Tibial artery (tissue), 4 donors: ENCODE measurements at regions not wholly inside any gene's neighbourhood (a gene's known extent, or its start where the extent isn't known, plus 50 kb on each side); places are given as distances from the start of the nearest gene placed in this dataset.
"Not testable (repeated sequence)": the region's sequence is repeated elsewhere in the genome, so short reads cannot be mapped to it uniquely, and the experiment has no call there.

Experiments
- DNase-seq, 2 donors: peaks; one replicate each; pipeline ENCODE4 v3.0.0-alpha.2; 2019
- H3K27ac ChIP-seq, 2 donors: fragments of 200-600 bp; sonication (generic) in 1 of 2; 1 replicate in 1 of 2; 2 replicates in 1 of 2; pipeline ENCODE4 v1.5.1; 2018 to 2019; ENCODE audit warnings: mild to moderate bottlenecking in 1 of 2
- H3K27me3 ChIP-seq, 2 donors: fragments of 200-600 bp; sonication (generic) in 1 of 2; one replicate each; pipeline versions ENCODE4 v1.5.1 to v1.6.0; 2016 to 2019
- H3K36me3 ChIP-seq, 3 donors: fragments of 200-600 bp; sonication (generic) in 2 of 3; one replicate each; pipeline ENCODE4 v1.5.1; 2016 to 2019; ENCODE audit warnings: mild to moderate bottlenecking in 2 of 3
- H3K4me1 ChIP-seq, 4 donors: fragments of 200-600 bp; sonication (generic) in 2 of 4; 1 replicate in 3 of 4; 2 replicates in 1 of 4; pipeline ENCODE4 v1.5.1; 2016 to 2019
- H3K4me3 ChIP-seq, 2 donors: fragments of 200-600 bp; sonication (generic) in 1 of 2; 1 replicate in 1 of 2; 2 replicates in 1 of 2; pipeline ENCODE4 v1.5.1; 2018 to 2019; ENCODE audit warnings: mild to moderate bottlenecking in 2 of 2
- H3K9me3 ChIP-seq, 3 donors: fragments of 200-600 bp; sonication (generic) in 1 of 3; one replicate each; pipeline ENCODE4 v1.5.1; 2016 to 2019
- intact Hi-C: fragments of 100-400 bp; cut with DNase I; formaldehyde crosslinking; loops from one replicate; pipeline ENCODE4 v1.15.0; 2023; ENCODE audit warnings: low total_unique reads
- TF ChIP-seq, protein P1 (sequence below), 2 experiments: fragments of 200-600 bp in 1 of 2; fragments of 450-650 bp in 1 of 2; IDR thresholded peaks; one replicate each; pipeline ENCODE4 v1.5.1; 2017 to 2019; ENCODE audit warnings: antibody characterized with exemption in 2 of 2, mild to moderate bottlenecking in 1 of 2, moderate library complexity in 1 of 2

DNA sequence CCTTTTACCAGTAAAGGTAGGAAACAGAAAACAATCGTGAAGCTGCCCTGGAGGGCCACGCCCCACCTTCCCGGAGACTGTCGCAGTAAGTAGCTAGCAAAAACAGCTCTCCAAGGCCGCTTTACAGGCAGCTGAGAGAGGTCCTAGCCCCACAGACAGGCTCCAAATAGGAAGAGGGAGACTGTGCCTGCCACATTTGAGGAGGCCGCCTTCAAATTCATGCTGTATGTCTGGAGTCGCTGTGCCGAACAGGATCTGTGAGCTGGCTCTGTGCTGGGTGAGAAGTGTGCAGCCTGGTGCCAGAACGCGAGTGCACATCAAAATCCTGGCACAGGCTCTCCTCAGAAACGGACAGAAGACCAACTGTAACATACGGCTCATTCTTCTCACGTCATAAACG lies 582.2 kb downstream of the CETN3 start:
- peak overlapping the region; percentile 16 to 33 for H3K27ac ChIP-seq
- DNase-seq: no peak
- intact Hi-C loops: no loop called here
- H3K9me3 ChIP-seq: no peaks in the 10 kb centered on the region
- TF ChIP-seq, protein P1, sequence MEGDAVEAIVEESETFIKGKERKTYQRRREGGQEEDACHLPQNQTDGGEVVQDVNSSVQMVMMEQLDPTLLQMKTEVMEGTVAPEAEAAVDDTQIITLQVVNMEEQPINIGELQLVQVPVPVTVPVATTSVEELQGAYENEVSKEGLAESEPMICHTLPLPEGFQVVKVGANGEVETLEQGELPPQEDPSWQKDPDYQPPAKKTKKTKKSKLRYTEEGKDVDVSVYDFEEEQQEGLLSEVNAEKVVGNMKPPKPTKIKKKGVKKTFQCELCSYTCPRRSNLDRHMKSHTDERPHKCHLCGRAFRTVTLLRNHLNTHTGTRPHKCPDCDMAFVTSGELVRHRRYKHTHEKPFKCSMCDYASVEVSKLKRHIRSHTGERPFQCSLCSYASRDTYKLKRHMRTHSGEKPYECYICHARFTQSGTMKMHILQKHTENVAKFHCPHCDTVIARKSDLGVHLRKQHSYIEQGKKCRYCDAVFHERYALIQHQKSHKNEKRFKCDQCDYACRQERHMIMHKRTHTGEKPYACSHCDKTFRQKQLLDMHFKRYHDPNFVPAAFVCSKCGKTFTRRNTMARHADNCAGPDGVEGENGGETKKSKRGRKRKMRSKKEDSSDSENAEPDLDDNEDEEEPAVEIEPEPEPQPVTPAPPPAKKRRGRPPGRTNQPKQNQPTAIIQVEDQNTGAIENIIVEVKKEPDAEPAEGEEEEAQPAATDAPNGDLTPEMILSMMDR (IDR thresholded peaks at IDR 0.05): no peak
- H3K4me3 ChIP-seq: peak overlapping the region; percentile 23 to 34
- H3K36me3 ChIP-seq: no peaks in the 10 kb centered on the region
- H3K27me3 ChIP-seq: no peaks in the 10 kb centered on the region
- peaks cover 0 to 14% (median 1%) of the 10 kb centered on the region in 4 donors for H3K4me1 ChIP-seq

GRCh38 chr5:89826938-89827337 lies 582.6 kb downstream of the CETN3 start:
- Histone ChIP-seq H3K27ac (peak overlapping the region; percentile 16 to 33), H3K4me1 (peaks cover 0 to 14% (median 1%) of the 10 kb centered on the region in 4 donors), H3K27me3 (no peaks in the 10 kb centered on the region), H3K4me3 (peak overlapping the region in 1 of 2 donors; percentile 34), H3K36me3 (no peaks in the 10 kb centered on the region), H3K9me3 (no peaks in the 10 kb centered on the region)
- no peak for DNase-seq
- TF ChIP-seq, protein P1 (IDR thresholded peaks at IDR 0.05): no peak
- intact Hi-C loops: no loop called here

GRCh38 chr5:89823046-89823445 lies 586.5 kb downstream of the CETN3 start:
- no peak overlapping the region for H3K4me3 ChIP-seq
- H3K36me3 ChIP-seq: no peaks in the 10 kb centered on the region
- H3K4me1 ChIP-seq: peaks cover 0 to 14% (median 1%) of the 10 kb centered on the region in 4 donors
- intact Hi-C loops: no loop called here
- H3K27ac ChIP-seq: no peak overlapping the region
- TF ChIP-seq, protein P1 (IDR thresholded peaks at IDR 0.05): no peak
- H3K9me3 ChIP-seq: no peaks in the 10 kb centered on the region
- no peak for DNase-seq
- H3K27me3 ChIP-seq: no peaks in the 10 kb centered on the region

DNA sequence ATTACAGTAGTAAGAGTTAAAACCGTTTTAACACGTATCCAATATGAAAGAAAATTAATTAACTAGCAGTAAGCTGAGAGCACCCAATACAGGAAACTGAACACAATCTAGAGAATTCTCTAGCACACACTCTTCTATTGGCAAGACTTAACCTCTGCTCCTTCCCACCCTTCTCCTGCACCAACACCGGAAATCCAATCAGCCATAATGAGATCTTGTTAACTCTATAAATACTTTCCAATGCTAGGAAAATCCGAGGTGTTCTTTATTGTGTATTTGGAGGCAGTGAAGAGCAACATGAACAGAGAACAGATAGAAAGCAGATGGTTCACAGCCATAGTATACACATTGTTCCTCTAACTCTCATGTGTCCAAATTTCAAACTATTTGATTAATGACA lies 591.7 kb downstream of the CETN3 start:
- Histone ChIP-seq H3K4me3 (no peak overlapping the region), H3K4me1 (no peaks in the 10 kb centered on the region), H3K27ac (no peak overlapping the region), H3K9me3 (no peaks in the 10 kb centered on the region), H3K27me3 (no peaks in the 10 kb centered on the region), H3K36me3 (no peaks in the 10 kb centered on the region)
- TF ChIP-seq, protein P1 (IDR thresholded peaks at IDR 0.05): no peak
- no peak for DNase-seq
- intact Hi-C loops: no loop called here

DNA sequence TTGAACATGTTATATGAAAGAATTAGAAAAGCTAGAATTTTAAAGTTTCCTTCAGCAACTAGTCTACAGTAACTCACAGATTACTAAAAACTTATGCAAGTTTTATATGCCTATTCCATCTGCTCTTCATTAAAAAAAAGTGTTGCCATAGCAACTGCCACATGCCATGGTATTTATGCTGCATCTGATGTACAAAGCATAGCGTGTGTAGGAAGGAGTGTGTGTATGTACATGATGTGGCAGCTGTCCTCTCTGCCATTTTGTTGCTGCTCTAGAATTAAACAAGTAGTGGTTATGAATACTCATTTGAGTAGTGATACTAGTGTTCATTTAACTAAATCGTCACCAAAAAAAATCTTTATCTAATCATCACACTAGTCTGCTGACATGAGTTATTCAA lies 593.5 kb downstream of the CETN3 start:
- no peak for DNase-seq

GRCh38 chr5:89800735-89801134 lies 608.8 kb downstream of the CETN3 start:
- intact Hi-C loops, DNase-seq: not testable (repeated sequence)

More for the DNA sequence above, 593.5 kb downstream of the CETN3 start:
- Histone ChIP-seq H3K9me3 (no peaks in the 10 kb centered on the region), H3K4me1 (no peaks in the 10 kb centered on the region), H3K27ac (no peak overlapping the region), H3K27me3 (no peaks in the 10 kb centered on the region), H3K36me3 (no peaks in the 10 kb centered on the region), H3K4me3 (no peak overlapping the region)
- intact Hi-C loops: no loop called here
- TF ChIP-seq, protein P1 (IDR thresholded peaks at IDR 0.05): no peak

GRCh38 chr5:89794504-89794903 lies 615.1 kb downstream of the CETN3 start:
- intact Hi-C loops: not testable (repeated sequence)

More at GRCh38 chr5:89800735-89801134, 608.8 kb downstream of the CETN3 start:
- H3K4me3 ChIP-seq, H3K27ac ChIP-seq, H3K9me3 ChIP-seq, H3K36me3 ChIP-seq, H3K27me3 ChIP-seq, H3K4me1 ChIP-seq: not testable (repeated sequence)

GRCh38 chr5:89779734-89780133 lies 629.8 kb downstream of the CETN3 start:
- H3K27ac ChIP-seq, DNase-seq, H3K4me3 ChIP-seq, H3K4me1 ChIP-seq, intact Hi-C loops, H3K27me3 ChIP-seq, H3K36me3 ChIP-seq: not testable (repeated sequence)
- peaks cover 0 to 31% (median 24%) of the 10 kb centered on the region in 3 donors for H3K9me3 ChIP-seq

More at GRCh38 chr5:89794504-89794903, 615.1 kb downstream of the CETN3 start:
- not testable (repeated sequence) for H3K27ac ChIP-seq, H3K4me1 ChIP-seq, DNase-seq, H3K4me3 ChIP-seq, H3K27me3 ChIP-seq, H3K36me3 ChIP-seq, H3K9me3 ChIP-seq
